HUDEP-2 (cell line): ENCODE measurements at regions not wholly inside any gene's neighbourhood (a gene's known extent, or its start where the extent isn't known, plus 50 kb on each side); places are given as distances from the start of the nearest gene placed in this dataset.

Source experiments
- DNase-seq, 76 experiments: peaks; one replicate each; lab custom pipeline; 2025; ENCODE audit not compliant: unreplicated experiment in 76 of 76; lab: John Stamatoyannopoulos, UW

- no peak for DNase-seq
These were observed 168.9 kb upstream of the C21orf91 start for GRCh38 chr21:17988102-17988437.

- no peak for DNase-seq
These were observed 168.4 kb upstream of the C21orf91 start for GRCh38 chr21:17987382-17988101.

GRCh38 chr21:17981060-17981740 is 162.0 kb upstream of the C21orf91 start:
- DNase-seq: no peak

GRCh38 chr21:17979763-17980162 is 160.6 kb upstream of the C21orf91 start:
- no peak for DNase-seq

- DNase-seq: no peak
These were observed 159.7 kb upstream of the C21orf91 start for GRCh38 chr21:17978895-17979294.

- no peak for DNase-seq
These were observed 157.5 kb upstream of the C21orf91 start for GRCh38 chr21:17976691-17977090.

GRCh38 chr21:17976139-17976538 is 157.0 kb upstream of the C21orf91 start:
- no peak for DNase-seq

- no peak for DNase-seq
These were observed 148.2 kb upstream of the C21orf91 start for GRCh38 chr21:17967319-17967718.

GRCh38 chr21:17964716-17965115 is 145.6 kb upstream of the C21orf91 start:
- no peak for DNase-seq

GRCh38 chr21:17964199-17964598 is 145.0 kb upstream of the C21orf91 start:
- no peak for DNase-seq

- DNase-seq: no peak
These were observed 131.4 kb upstream of the C21orf91 start for GRCh38 chr21:17950591-17950990.

GRCh38 chr21:17949421-17949820 is 130.3 kb upstream of the C21orf91 start:
- DNase-seq: no peak

- no peak for DNase-seq
These were observed 128.4 kb upstream of the C21orf91 start for GRCh38 chr21:17947531-17947930.

GRCh38 chr21:17931080-17931479 is 111.9 kb upstream of the C21orf91 start:
- DNase-seq: peak in 11 of 76 experiments; percentile 2 to 21 (median 9)

- DNase-seq: no peak
These were observed 110.9 kb upstream of the C21orf91 start for GRCh38 chr21:17930093-17930492.

- DNase-seq: no peak
These were observed 110.4 kb upstream of the C21orf91 start for GRCh38 chr21:17929510-17929909.

- DNase-seq: peak in 22 of 76 experiments; percentile 2 to 61 (median 22)
These were observed 106.7 kb upstream of the C21orf91 start for GRCh38 chr21:17925899-17926298.

- peak in 53 of 76 experiments; percentile 5 to 76 (median 40) for DNase-seq
These were observed 105.9 kb upstream of the C21orf91 start for GRCh38 chr21:17925000-17925610.

- DNase-seq: no peak
These were observed 102.7 kb upstream of the C21orf91 start for GRCh38 chr21:17921579-17922530.

- no peak for DNase-seq
These were observed 96.8 kb upstream of the C21orf91 start for GRCh38 chr21:17915976-17916375.

- DNase-seq: no peak
These were observed 92.5 kb upstream of the C21orf91 start for GRCh38 chr21:17911628-17912027.
